ENCODE measurements at regions not wholly inside any gene's neighbourhood (a gene's known extent, or its start where the extent isn't known, plus 50 kb on each side); places are given as distances from the start of the nearest gene placed in this dataset.

DNA sequence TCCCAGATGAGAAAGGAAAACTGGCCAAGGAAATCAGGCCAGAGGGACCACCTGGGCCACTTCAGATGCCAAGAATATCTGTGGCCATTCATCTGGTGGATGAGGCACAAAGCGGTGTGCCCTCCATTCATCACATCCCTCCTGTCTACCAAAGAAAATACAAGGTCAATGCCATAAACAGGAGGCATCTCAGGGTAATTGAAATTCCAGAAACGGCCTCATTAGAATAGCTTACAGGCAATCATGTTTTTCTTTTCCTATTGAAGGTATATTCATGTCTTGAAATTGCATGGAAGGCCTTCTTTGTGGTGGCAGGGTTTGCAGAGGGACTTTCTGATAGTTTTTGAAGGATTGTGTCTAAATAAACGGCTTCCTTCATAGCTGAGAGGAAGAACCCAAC, 578.3 kb downstream of the HAO1 start:
- H3K36me3 ChIP-seq: no peaks in the 10 kb centered on the region
- no peak overlapping the region for H3K4me3 ChIP-seq
- intact Hi-C loops (cut with DNase I): no loop called here
- ATAC-seq: no peak
- no peaks in the 10 kb centered on the region for H3K27me3 ChIP-seq (ENCODE audit: low read depth)
- H3K27ac ChIP-seq: no peak overlapping the region
- no peak for DNase-seq
- H3K9me3 ChIP-seq: no peaks in the 10 kb centered on the region
- TF ChIP-seq, protein P1, sequence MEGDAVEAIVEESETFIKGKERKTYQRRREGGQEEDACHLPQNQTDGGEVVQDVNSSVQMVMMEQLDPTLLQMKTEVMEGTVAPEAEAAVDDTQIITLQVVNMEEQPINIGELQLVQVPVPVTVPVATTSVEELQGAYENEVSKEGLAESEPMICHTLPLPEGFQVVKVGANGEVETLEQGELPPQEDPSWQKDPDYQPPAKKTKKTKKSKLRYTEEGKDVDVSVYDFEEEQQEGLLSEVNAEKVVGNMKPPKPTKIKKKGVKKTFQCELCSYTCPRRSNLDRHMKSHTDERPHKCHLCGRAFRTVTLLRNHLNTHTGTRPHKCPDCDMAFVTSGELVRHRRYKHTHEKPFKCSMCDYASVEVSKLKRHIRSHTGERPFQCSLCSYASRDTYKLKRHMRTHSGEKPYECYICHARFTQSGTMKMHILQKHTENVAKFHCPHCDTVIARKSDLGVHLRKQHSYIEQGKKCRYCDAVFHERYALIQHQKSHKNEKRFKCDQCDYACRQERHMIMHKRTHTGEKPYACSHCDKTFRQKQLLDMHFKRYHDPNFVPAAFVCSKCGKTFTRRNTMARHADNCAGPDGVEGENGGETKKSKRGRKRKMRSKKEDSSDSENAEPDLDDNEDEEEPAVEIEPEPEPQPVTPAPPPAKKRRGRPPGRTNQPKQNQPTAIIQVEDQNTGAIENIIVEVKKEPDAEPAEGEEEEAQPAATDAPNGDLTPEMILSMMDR (IDR thresholded peaks at IDR 0.05): no peak
- H3K4me1 ChIP-seq: no peaks in the 10 kb centered on the region

DNA sequence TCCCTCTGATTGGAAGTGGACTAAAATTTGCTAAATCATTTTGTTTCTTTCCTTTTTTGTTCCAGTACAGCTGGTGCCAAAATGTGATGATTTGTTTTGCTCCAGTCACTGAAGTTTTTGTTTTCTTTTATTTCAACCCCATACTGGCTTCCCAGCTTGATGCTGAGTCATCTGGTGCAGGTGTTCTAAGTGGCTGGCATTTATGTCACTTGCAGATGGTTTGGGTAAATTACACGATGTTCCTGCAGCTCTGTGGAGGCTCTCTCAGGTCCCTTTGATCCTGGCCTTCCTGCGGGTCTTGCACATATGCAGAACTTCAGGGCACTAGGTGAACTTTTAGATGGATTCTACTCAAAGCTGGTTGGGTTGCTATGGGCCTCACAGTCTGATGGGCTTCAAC, 577.7 kb downstream of the HAO1 start:
- H3K9me3 ChIP-seq: no peaks in the 10 kb centered on the region
- H3K27ac ChIP-seq: no peak overlapping the region
- no peaks in the 10 kb centered on the region for H3K4me1 ChIP-seq
- intact Hi-C loops (cut with DNase I): no loop called here
- H3K4me3 ChIP-seq: no peak overlapping the region
- ATAC-seq (no peak), DNase-seq (no peak)
- H3K27me3 ChIP-seq (ENCODE audit: low read depth): no peaks in the 10 kb centered on the region
- TF ChIP-seq, protein P1 (IDR thresholded peaks at IDR 0.05): no peak
- H3K36me3 ChIP-seq: no peaks in the 10 kb centered on the region

DNA sequence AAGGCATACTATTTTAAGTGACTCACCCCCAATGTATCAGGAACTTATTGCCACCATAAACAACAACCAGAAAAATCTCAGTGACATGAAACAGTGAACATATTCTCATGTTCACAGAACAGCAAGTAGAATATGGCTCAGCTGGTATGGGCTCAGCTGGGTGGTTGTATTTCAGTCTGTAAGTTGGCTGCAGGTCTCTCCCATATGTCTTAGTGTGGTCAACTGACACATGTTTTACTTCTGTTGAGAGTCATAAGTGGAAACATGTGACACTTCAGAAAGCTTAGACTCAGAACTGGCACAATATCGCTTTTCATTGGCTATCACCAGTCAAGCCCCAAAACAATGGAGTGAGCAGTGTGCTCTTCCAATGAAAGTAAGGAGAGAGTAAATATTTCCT, 574.1 kb downstream of the HAO1 start:
- no peak overlapping the region for H3K4me3 ChIP-seq

DNA sequence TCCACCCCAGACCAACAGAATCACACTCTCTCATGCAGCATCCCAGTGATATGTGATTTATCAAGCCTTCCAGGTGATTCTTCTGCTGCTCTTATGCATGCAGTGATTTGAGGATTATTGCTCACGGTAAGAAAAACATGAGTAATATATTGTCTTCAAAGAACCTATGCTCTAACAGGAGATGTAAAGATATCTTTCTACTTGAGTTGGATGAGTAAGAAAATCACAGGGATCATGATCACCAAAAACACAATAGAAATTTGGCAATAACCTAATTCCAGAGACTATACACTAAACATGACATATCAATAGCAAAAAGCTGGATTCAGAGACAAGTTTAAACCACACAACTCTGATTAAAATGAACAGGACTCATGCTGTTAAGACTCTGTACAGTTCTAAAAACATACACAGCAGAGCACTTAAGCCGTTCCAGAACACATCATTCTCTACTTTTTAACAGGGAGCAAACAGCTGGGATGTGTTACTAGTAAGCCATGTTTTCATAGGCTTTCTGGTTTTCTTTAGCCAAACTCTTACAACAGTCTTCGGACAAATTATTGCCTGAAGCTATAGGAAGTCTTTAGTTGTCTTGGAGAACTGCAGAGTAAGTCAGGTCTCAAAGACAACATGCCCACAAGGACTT, 568.6 kb downstream of the HAO1 start:
- ATAC-seq (no peak), DNase-seq (no peak)
- Histone ChIP-seq H3K36me3 (no peaks in the 10 kb centered on the region), H3K9me3 (no peaks in the 10 kb centered on the region), H3K27ac (no peak overlapping the region), H3K4me1 (no peaks in the 10 kb centered on the region), H3K27me3 (ENCODE audit: low read depth) (no peaks in the 10 kb centered on the region), H3K4me3 (no peak overlapping the region)
- intact Hi-C loops (cut with DNase I): no loop called here
- TF ChIP-seq, protein P1 (IDR thresholded peaks at IDR 0.05): no peak

More for the DNA sequence above, 574.1 kb downstream of the HAO1 start:
- H3K9me3 ChIP-seq: no peaks in the 10 kb centered on the region
- H3K27me3 ChIP-seq (ENCODE audit: low read depth): no peaks in the 10 kb centered on the region
- ATAC-seq (no peak), DNase-seq (no peak)
- H3K4me1 ChIP-seq: no peaks in the 10 kb centered on the region
- TF ChIP-seq, protein P1 (IDR thresholded peaks at IDR 0.05): no peak
- intact Hi-C loops (cut with DNase I): no loop called here
- no peaks in the 10 kb centered on the region for H3K36me3 ChIP-seq
- H3K27ac ChIP-seq: no peak overlapping the region

DNA sequence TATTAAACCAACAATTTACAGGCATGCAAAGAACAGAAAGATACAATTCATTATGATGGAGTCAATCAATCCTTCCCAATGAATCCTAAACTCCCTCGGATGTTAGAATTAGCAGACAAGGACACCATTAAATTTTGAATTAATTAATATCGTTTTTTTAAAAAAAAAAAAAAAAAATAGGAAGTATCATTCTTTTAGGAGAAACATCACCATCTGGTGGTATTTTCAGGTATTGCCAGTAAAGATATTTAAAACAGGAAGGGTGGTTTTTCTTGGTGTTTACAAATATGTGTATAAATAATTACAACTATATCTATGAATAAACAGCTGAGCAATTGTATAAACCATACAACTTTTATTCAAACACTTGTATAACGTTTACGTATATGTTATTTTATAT, 564.4 kb downstream of the HAO1 start:
- ATAC-seq (no peak), DNase-seq (no peak)
- TF ChIP-seq, protein P1 (IDR thresholded peaks at IDR 0.05): peak; percentile 38
- no peak overlapping the region for H3K27ac ChIP-seq
- H3K36me3 ChIP-seq: no peaks in the 10 kb centered on the region
- no peaks in the 10 kb centered on the region for H3K9me3 ChIP-seq
- no peaks in the 10 kb centered on the region for H3K4me1 ChIP-seq
- no peaks in the 10 kb centered on the region for H3K27me3 ChIP-seq (ENCODE audit: low read depth)
- H3K4me3 ChIP-seq: no peak overlapping the region
- intact Hi-C loops (cut with DNase I): no loop called here
